ENCODE measurements at regions not wholly inside any gene's neighbourhood (a gene's known extent, or its start where the extent isn't known, plus 50 kb on each side); places are given as distances from the start of the nearest gene placed in this dataset.

DNA sequence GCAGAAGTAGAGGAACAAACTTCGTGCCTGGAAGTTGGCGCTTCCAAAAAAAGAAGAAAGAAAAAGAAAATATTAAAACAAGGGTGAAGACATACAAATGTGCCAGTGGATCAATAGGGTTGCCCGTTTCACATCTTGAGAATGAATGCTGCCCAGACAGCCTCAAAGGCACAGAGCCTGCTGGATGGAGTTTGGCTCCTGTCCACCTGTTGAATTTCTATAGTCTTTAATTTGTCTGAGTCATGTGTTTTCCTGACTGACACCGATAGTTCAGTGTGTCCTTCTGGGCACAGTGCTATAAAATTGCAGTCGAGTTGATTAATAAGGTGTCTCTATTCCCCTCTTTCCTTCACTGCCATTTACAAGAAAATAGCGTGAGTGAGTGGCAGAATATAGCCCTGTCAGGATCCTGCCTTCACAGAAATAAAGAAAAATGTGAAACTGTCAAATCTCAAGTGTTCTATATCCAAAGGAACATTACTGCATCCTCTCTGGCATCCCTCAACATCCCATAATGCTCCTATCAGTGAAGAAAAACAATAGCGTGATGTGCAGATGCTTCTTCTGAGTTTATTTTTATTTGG lies 471.3 kb upstream of the AUTS2 start:
- DNase-seq, result no peak

DNA sequence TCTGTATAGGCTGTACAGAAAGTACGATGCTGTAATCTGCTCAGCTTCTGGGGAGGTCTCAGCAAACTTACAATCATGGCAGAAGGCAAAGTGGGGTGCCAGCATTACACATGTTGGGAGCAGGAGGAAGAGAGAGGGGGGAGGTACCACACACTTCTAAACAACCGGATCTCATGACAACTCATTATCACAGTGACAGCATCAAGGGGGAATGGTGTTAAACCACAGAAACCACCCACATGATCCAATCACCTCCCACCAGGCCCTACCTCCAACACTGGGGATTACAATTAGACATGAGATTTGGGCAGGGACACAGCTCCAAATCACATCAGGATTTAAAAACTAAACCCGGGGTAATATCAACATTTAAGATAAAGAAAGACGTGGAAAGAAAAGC lies 468.8 kb upstream of the AUTS2 start:
- no peak for DNase-seq

DNA sequence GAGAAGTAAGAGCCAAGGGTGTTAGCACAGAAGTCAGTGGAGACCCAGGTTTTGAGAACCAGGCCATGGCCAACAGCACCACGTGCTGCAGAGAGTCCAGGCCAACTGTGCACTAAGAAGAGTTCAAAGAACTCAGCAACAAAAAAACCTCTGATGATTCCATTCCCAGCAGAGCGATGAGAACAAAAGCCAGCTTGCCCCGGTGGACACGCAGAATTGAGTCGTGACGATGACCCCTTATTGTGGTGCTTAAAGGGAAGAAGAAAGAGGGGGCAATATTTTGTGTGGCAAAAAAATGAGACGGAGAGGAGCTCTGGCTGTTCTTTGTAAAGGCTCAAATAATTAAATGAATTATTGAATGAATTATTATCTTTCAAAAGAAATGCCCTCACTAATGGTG lies 468.3 kb upstream of the AUTS2 start:
- no peak for DNase-seq

DNA sequence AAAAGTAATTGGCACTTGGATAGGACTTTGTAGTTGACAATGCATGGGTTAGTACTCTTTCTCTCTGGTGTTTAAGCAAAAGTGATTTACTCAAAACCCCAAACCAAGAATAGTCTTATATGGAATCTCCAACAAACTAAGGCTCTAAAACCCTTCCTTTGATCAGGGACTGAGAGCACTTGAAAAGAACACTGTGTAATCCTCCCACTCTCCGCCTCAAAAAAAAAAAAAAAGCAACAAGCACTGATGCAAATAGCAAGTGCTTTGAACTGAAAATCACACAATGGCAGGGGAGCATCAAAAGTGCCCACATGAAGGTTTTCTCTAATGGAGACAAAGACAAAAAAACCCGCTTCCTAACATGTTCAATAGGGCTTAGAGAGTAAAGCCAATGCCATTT lies 467.9 kb upstream of the AUTS2 start:
- no peak for DNase-seq

DNA sequence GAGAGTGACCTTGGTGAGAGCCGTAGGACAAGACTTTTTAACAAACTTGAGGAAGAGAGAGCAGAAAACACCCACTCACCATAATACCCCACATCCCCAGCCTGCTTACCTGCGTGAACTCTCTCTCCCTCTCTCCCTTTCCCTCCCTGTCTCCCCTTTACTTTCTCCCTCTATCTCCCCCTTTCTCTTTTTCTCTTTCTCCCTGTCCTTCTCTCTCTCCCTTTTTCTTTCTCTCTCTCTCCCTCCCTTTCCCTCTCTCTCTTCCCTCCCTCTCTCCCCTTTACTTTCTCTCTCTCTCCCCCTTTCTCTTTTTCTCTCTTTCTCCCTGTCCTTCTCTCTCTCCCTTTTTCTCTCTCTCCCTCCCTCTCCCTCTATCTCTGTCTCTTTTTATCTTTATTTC lies 464.0 kb upstream of the AUTS2 start:
- DNase-seq, result no peak

DNA sequence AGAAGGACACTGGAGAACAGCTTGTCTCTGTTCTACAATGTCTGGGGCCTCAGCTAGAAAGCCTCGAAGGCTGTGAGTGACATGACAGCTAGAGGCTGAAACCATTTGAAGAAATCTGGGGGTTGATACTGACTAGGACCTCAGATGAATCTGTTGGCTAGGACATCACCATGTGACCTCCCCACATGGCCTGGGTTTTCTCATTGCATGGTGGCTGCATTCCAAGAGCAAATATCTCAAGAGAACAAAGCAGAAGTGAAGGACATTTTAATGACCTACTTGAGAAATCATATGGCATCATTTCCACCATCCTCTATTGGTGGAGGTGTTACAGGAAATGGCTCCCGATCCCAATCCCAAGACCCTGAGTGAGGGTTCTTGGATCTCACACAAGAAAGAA lies 450.6 kb upstream of the AUTS2 start:
- no peak for DNase-seq

DNA sequence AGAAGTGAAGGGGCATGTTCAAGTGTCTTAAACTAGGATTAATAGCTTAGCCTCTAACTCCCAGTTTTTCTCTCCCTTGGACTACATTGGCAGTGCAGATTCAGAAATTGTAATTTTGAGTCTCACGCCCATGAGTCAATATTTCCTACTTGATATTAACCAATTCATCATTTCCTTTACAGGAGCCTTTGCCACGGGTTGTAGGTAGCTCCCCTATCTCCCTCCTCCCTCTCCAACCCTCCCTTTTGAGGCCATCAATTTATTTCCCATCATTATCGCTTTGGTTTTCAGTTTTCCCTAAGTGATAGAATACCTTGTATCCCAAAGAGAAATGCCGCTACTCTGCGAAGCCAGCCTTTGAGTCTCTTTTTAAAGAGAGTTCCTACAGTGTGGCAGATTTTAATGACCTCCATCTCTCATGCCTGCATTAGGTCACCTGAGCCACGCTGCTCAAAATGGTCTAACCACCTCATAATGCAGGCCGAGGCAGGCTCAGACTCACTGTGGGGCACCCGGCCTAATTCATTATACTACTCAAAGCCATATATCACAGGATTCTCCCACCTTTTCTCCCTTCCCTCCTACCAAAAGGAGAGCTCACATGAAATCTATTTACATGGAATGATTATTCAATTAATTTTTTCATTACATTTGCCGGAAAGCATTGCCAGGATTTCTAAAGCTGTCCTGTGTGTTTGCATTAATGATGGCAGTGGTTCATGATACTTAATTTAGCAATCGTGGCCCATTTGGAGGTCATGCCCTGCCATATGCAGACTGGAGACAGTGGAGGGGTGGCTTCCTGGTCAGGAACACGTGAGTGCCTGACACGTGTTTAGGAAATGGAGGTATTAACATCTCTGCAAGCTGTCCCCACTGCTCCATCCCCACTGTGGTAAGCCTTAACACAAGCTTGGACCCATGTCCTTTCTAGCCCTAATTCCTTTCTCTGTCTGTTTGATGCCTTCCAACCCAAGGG lies 448.2 kb upstream of the AUTS2 start:
- DNase-seq, result no peak

DNA sequence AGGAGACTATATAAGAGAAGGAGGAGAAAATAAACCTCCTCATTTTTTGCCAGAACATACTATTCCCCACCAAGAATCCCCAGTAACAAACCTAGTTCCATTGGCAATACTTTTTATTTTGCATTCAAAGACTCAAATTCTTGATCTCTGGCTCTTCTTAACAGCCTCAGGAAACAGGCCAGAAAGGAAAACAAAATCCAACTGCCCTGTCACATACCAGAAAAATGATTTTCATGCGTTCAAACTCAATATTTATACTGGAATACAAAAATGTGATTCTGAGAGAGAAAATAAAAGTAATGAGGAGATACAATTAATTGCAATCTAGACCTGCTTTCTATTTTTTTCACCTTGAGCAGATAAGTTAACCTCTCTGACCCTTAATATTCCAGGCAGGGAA lies 435.9 kb upstream of the AUTS2 start:
- DNase-seq, result no peak

DNA sequence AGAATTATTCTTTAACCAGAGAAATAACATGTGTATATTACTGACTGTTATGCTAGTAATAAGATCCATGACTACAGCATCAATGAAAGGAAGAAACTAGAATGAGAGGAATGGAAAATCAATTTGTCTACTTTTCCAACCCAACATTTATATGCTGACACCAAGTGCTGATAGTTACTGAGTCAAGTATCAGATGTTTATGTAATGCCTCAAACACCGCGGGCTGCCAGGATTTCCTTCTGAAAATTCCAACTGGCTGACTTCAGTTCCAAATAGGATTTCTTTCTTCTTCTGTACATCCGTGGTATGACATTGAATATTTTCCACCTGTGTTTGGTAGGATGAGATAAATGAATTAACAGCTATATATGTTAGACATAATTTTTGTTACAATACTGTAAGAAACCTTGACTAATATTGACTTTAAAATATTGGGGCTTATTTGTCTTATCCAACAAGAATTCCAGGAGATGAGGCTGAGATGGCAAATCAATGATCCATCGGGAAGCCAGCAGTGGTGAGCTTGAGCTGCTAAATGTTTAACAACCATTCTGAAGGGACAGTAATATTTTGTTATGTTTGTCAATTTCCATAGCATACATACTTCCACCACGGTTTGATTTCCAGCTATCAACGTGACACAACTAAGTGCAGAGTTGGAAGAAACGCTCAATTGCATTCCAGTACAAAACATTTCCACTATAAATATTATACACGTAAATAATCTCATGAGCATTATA lies 435.2 kb upstream of the AUTS2 start:
- DNase-seq, result no peak

DNA sequence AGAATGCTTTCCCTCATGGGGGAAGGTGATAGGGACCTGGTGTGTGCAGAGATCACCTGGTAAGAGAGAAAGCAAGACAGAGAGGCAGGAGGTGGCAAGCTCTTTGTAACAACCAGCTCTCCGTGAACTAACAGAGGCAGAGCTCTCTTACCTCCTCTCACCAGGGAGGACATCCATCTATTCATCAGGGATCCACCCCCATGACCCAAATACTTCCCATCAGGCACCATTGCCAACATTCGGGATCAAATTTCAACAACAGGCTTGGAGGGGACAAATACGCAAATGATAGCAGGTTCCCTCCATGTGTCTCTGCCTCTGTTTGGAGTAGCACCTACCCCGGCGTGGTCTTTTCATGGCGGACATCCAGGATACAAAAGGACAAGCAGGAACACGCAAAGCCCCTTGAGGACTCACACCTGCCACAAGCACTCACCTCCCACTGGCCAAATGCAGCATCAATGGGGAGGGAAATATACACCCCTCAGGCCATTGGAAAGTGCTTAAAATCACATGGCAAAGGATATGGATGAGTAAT lies 431.2 kb upstream of the AUTS2 start:
- no peak for DNase-seq

DNA sequence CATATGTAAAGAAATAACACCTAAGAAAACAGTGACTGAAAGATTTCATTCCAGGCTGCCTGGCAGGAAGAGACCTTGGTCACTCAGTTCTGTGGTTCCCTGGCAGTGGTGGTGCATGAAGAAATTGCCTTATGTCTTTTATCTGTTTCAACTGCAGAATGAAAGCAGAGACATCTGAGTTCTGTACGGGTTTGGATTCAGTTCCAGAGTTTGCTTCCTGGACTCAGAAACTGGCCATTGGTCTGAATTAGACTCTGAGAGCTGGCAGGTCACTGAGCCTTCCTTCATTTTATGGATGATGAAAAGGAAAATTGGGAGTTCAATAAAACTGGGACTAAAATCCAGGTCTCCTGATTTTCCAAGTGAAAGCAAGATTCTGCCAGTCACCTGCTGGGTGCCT lies 428.9 kb upstream of the AUTS2 start:
- DNase-seq, result no peak

DNA sequence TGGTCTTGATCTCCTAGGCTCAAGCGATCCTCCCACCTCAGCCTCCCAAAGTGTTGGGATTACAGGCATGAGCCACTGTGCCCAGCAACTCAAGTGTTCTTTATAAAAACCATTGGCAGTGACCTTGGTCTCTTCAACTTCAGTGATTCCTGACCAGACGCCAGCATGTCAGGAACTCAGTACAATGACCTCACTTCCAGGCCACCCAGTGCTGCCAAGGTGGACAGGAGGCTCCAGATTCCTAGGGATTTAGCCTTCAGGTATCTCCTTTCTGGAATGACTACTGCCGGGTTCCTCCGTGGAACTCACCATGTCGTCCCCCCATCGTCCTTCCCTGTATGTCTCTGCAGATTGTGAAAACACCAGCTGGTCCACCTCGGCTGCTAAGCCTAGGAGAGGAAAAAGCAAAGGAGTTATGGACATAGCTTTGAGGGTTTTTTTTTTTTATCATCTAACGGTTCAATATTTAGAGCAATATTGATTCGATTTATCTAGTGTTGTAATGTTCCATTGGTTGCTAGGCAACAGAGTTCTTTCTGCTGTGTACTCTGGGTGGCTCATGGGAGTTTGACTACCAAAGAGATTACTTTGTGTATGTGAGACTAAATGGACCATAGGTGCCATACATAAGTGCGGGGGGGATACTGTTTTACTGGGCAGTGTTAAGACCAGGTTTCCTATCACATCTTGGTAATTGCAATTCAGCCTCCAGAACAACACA lies 425.8 kb upstream of the AUTS2 start:
- no peak for DNase-seq

DNA sequence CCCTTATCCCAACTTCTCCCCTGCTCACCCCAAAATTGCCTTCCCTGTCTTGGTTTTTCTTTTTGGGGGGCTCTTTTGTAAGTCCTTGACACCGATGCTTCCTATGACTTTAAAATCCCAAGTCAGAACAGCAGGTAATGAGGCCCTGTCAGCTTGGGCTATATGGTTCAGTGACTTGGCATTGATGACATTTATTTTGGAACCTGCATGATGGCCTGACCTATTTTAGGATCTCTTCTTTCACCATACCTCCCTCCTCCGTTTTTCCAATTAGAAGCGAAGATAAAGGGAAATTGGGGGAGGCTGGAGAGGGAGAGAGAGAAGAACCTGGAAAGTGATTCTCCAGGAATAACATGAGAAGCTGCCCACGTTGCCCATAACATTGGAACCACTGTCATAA lies 424.9 kb upstream of the AUTS2 start:
- DNase-seq, result no peak

DNA sequence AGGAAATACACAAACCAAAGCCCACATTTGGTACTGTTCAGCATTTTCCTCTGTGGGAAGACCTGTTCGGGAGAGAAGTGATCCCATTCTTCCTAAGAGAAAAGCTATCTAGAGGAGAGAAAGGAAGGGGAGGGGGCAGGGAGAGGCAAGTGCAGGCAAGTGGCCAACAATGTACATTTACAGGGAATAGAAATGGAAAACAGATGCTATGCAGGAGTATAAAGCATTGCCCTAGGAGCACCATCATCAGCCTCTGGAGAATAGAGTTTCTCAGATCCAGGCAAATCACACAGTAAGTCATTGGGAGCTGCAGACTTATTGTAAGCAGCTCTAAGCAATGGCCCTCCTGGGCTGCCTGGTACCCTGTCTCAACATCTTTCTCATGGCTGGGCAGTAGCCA lies 424.4 kb upstream of the AUTS2 start:
- DNase-seq, result no peak

DNA sequence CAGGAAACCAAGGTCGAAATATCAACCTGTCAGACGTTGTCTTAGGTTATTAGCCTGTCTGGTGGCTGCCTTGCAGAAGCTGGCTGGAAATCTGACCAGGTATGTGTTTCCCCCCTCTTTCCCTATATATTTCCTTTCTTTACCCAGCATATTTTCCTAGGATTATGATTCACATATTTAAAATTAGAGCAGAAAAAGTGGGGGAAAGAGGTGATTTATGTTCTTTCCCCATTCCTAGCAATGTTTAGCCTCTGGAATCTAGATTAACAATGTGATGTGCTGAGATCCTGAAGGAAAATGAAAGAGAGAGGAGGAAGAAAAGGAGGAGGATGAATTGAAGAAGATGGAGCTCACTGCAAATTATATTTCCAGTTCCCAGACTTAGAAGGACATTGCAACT lies 421.4 kb upstream of the AUTS2 start:
- DNase-seq, result no peak

DNA sequence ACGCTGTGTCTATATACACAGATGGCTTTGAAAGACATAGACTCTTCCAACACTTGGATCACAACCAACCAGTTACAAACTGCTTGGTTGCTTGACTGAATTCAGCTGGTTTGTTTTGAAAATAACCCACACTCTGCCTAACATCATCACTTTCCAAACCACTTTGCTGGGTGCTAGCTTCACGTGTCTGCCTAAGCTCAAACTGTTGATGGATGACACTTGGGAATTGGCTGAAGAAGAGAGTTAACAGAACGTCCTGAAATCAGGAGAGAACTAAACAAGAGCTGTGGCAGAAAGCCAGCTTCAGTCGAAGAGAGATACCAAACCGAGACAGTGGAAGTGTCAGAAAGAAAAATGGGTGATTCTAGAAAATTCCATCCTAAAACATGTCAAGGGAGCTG lies 420.8 kb upstream of the AUTS2 start:
- no peak for DNase-seq

DNA sequence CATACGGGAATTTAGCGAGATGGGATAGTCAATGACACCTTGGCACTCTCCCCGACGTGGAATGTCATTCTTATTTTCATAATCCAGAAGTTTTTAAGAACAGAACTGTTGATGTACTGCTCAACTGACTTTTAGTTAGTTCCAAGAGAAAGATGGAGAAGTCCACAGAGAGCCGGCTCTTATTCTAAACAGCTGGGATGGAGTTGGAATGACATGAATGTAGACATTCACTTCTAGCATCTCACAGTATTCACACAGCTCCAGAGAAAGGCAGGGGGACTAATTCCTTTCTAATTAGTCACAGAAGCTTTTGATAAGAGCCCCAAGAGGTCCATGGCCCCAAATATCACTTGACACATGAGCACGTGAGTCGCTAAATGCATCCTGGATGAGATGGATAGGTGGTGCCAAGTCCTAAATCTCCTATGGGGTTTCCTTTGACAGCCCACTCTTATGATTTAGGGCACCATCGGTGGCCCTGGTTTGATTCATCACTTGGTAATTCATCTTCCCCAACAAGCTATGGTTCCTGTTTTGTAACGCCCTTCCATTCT lies 420.3 kb upstream of the AUTS2 start:
- DNase-seq, result no peak

DNA sequence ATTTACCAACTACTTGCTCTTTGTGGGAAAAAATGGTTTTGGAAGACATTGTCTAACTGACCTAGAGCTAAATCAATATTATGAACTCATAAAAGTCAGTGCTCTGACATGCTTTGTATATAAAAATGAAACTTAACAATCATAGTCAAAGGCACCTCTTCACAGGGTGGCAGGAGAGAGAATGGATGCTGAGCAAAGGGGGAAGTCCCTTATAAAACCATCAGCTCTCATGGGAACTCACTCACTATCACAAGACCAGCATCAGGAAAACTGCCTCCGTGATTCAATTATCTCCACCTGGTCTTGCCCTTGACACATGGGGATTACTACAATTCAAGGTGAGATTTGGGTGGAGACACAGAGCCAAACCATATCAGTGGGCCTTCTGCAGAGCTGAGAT lies 417.6 kb upstream of the AUTS2 start:
- DNase-seq, result no peak

DNA sequence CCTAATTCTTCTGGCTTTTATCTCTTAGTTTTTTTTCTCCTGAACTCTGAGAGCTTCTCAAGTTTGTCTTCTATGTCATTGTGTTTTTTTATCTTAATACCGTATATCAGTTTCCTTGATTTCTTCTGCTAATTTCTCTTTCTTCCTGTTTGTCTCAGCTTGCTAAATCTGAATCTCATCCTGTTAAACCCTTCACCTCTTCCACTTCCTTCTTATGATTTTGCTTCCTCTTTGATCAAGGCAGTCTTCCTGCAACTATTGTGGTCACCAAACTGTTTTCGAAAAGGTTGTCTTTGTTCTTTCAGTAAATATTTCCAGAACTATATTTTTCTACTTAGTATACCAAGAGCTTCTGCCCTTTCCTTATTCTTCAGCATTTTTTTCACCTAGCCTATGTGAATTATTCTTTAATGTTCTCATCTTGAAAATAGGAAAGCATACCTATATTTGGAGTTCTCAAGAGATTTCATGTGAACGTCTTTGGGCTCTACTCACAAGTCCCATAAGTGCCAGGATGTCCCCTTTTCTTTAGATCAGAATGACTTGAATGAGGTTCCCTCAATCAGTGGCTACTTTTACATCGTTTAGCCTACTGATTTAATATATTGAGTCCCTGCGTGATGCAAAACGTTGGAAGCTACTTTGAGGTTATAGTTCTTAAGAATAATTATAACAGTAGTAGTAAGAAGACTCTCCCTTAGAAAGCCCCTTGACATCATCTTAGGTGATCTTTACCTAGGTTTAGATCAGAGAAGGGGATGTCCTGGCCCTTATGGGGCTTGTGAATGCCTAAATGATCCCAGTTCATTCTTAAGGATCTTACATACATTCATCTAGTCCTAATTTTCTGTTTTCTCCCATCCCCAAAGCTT lies 415.4 kb upstream of the AUTS2 start:
- no peak for DNase-seq

DNA sequence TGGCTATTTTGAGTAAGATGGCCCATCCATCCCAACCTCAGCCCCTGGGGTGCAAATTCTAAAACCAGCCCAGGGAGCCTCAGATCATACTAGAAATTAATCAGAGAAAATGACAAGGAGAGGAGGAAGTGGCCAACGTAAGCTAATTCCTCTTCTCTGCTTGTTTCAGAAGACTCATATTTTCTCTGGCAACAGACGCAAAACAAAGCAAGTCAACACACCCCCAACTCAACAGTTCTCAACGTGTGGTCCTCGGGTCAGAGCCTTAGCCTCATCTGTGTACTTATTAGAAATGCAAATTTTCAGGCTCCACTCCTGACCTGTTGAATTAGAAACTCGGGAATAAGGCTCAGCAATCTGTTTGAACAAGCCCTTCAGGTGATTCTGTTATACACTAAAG lies 413.9 kb upstream of the AUTS2 start:
- DNase-seq, result no peak

DNA sequence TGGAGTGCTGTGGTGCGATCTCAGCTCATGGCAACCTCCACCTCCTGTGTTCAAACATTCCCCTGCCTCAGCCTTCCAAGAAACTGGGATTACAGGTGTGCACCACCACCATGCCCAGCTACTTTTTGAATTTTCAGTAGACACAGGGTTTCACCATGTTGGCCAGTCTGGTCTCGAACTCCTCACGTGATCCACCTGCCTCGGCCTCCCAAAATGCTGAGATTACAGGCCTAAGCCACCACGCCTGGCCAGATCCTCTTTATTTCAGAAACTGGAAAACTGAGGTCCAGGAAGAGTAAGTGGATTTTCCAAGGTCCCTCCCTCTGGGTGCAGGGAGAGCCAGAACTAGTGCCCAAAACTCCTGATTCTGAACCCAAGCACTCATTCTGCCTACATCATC lies 413.1 kb upstream of the AUTS2 start:
- DNase-seq, result no peak
